SK-N-SH treated with all-trans-retinoic acid at 6 μM for 48 hours (cell line): ENCODE measurements at regions not wholly inside any gene's neighbourhood (a gene's known extent, or its start where the extent isn't known, plus 50 kb on each side); places are given as distances from the start of the nearest gene placed in this dataset.

Source experiments
- ATAC-seq: fragments of 200-7000 bp; cut with Tn5 transposase; 3 replicates; pipeline ENCODE4 v1.9.1; 2020; ENCODE audit warnings: mild to moderate bottlenecking, moderate library complexity
- ARNTL ChIP-seq: fragments of 450-650 bp; formaldehyde crosslinking; IDR thresholded peaks from 2 replicates; pipeline ENCODE4 v1.5.0; 2020; ENCODE audit warnings: low read depth, mild to moderate bottlenecking, moderate library complexity, borderline replicate concordance
- BACH2 ChIP-seq: fragments of 250-450 bp; sonication (Bioruptor Pico); IDR thresholded peaks from 2 replicates; pipeline ENCODE4 v1.9.0; 2021; ENCODE audit warnings: mild to moderate bottlenecking, borderline replicate concordance
- CREB5 ChIP-seq: fragments of 250-450 bp; sonication (Bioruptor Pico); IDR thresholded peaks from 2 replicates; pipeline ENCODE4 v1.5.1; 2020; ENCODE audit warnings: low read depth, mild to moderate bottlenecking, moderate library complexity
- CSDC2 ChIP-seq: fragments of 250-450 bp; sonication (Bioruptor Pico); IDR thresholded peaks from 2 replicates; pipeline ENCODE4 v1.5.0; 2020; ENCODE audit warnings: mild to moderate bottlenecking, moderate library complexity
- CSRNP3 ChIP-seq: fragments of 250-450 bp; sonication (Bioruptor Pico); IDR thresholded peaks from 2 replicates; pipeline ENCODE4 v1.5.1; 2021; ENCODE audit warnings: mild to moderate bottlenecking, moderate library complexity
- ESRRG ChIP-seq: fragments of 250-450 bp; sonication (Bioruptor Pico); IDR thresholded peaks from 2 replicates; pipeline ENCODE4 v1.6.1; 2021; ENCODE audit warnings: mild to moderate bottlenecking
- GLIS3 ChIP-seq: fragments of 250-450 bp; sonication (Bioruptor Pico); IDR thresholded peaks from 2 replicates; pipeline ENCODE4 v1.5.0; 2020; ENCODE audit warnings: mild to moderate bottlenecking, moderate library complexity
- ISL1 ChIP-seq: fragments of 250-450 bp; sonication (Bioruptor Pico); IDR thresholded peaks from 2 replicates; pipeline ENCODE4 v2.1.2; 2022; ENCODE audit warnings: mild to moderate bottlenecking, moderate library complexity
- OSR1 ChIP-seq: fragments of 250-450 bp; sonication (Bioruptor Pico); IDR thresholded peaks from 2 replicates; pipeline ENCODE4 v1.8.0; 2022; ENCODE audit warnings: moderate library complexity, mild to moderate bottlenecking, inconsistent platforms
- PPARA ChIP-seq: fragments of 250-450 bp; sonication (Bioruptor Pico); IDR thresholded peaks from 2 replicates; pipeline ENCODE4 v1.5.0; 2020; ENCODE audit warnings: mild to moderate bottlenecking, borderline replicate concordance
- RARB ChIP-seq: fragments of 250-450 bp; sonication (Bioruptor Pico); IDR thresholded peaks from 2 replicates; pipeline ENCODE4 v1.8.0; 2021; ENCODE audit warnings: mild to moderate bottlenecking, moderate library complexity
- SNAI2 ChIP-seq: fragments of 250-450 bp; sonication (Bioruptor Pico); IDR thresholded peaks from 2 replicates; pipeline ENCODE4 v1.5.0; 2020; ENCODE audit warnings: mild to moderate bottlenecking, moderate library complexity
- TCF4 ChIP-seq: fragments of 250-450 bp; sonication (Bioruptor Pico); IDR thresholded peaks from 2 replicates; pipeline ENCODE4 v1.8.0; 2021; ENCODE audit warnings: mild to moderate bottlenecking, moderate library complexity, borderline replicate concordance
- TOX ChIP-seq: fragments of 250-450 bp; sonication (Bioruptor Pico); IDR thresholded peaks from 2 replicates; pipeline ENCODE4 v1.8.0; 2021; ENCODE audit warnings: mild to moderate bottlenecking, moderate library complexity, borderline replicate concordance
- TSHZ2 ChIP-seq: fragments of 250-450 bp; sonication (Bioruptor Pico); IDR thresholded peaks from 2 replicates; pipeline ENCODE4 v1.5.0; 2020; ENCODE audit warnings: mild to moderate bottlenecking, moderate library complexity
- ZC3H10 ChIP-seq: fragments of 250-450 bp; sonication (Bioruptor Pico); IDR thresholded peaks from 2 replicates; pipeline ENCODE4 v1.5.1; 2021; ENCODE audit warnings: mild to moderate bottlenecking, moderate library complexity
- ZFP3 ChIP-seq: fragments of 250-450 bp; sonication (Bioruptor Pico); IDR thresholded peaks from 2 replicates; pipeline ENCODE4 v1.5.0; 2020; ENCODE audit warnings: mild to moderate bottlenecking, moderate library complexity
- ZFP30 ChIP-seq: fragments of 450-650 bp; formaldehyde crosslinking; IDR thresholded peaks from 2 replicates; pipeline ENCODE4 v1.5.0; 2022; ENCODE audit warnings: mild to moderate bottlenecking, moderate library complexity
- ZNF565 ChIP-seq: fragments of 450-650 bp; formaldehyde crosslinking; conservative IDR thresholded peaks from 2 replicates; pipeline ENCODE4 v1.5.0; 2020; ENCODE audit warnings: low read depth, mild to moderate bottlenecking, moderate library complexity
- ZNF8 ChIP-seq: fragments of 450-650 bp; formaldehyde crosslinking; IDR thresholded peaks from 2 replicates; pipeline ENCODE4 v1.5.0; 2020; ENCODE audit warnings: mild to moderate bottlenecking, moderate library complexity
- TF ChIP-seq, protein P1 (sequence below): fragments of 250-450 bp; sonication (Bioruptor Pico); IDR thresholded peaks from 2 replicates; pipeline ENCODE4 v1.8.0; 2021; ENCODE audit warnings: low read depth, mild to moderate bottlenecking, moderate library complexity, borderline replicate concordance
- TF ChIP-seq, protein P2 (sequence below): fragments of 250-450 bp; sonication (Bioruptor Pico); IDR thresholded peaks from 2 replicates; pipeline ENCODE4 v1.8.0; 2020; ENCODE audit warnings: mild to moderate bottlenecking, moderate library complexity, borderline replicate concordance

- ATAC-seq, result no peak
- TF ChIP-seq ISL1 (CRISPR knock-in tag) (peak; percentile 38), TCF4 (CRISPR knock-in tag) (no peak)
Observed at GRCh38 chr14:83874662-83875061, 1655.3 kb upstream of the FLRT2 start.

- ATAC-seq, result no peak
- TF ChIP-seq ZFP3 (no peak), SNAI2 (CRISPR knock-in tag) (no peak), ZNF8 (CRISPR knock-in tag) (no peak), ZFP30 (no peak), CSDC2 (CRISPR knock-in tag) (no peak), ZC3H10 (CRISPR knock-in tag) (no peak), ISL1 (CRISPR knock-in tag) (no peak)
- TF ChIP-seq, protein P1, sequence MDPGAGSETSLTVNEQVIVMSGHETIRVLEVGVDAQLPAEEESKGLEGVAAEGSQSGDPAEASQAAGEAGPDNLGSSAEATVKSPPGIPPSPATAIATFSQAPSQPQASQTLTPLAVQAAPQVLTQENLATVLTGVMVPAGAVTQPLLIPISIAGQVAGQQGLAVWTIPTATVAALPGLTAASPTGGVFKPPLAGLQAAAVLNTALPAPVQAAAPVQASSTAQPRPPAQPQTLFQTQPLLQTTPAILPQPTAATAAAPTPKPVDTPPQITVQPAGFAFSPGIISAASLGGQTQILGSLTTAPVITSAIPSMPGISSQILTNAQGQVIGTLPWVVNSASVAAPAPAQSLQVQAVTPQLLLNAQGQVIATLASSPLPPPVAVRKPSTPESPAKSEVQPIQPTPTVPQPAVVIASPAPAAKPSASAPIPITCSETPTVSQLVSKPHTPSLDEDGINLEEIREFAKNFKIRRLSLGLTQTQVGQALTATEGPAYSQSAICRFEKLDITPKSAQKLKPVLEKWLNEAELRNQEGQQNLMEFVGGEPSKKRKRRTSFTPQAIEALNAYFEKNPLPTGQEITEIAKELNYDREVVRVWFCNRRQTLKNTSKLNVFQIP, result no peak
- TF ChIP-seq, all 23 proteins: peak for 0
Observed at GRCh38 chr14:83883732-83884131, 1646.2 kb upstream of the FLRT2 start.

DNA sequence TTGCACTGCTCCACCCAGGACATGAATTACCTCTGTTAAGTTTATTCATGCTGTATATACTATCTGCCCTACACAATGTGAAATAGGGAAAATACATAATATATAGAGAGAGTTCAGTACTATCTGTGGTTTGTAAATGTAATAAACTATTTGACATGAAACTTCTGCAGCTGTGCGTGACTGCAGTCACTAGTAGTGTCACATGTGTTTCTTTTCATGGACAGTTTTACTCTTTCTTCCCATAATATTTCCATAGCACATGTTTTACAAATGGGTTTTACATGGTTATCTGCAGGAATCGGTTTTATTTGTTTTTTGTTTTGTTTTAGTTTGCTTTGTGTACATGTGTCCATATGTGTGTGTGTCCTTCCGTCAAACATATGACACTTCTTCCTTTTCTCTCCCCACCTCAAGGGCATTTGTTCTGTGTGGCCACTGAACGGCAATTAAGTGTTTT is 1644.1 kb upstream of the FLRT2 start:
- TF ChIP-seq RARB (CRISPR knock-in tag) (no peak), CREB5 (CRISPR knock-in tag) (no peak), GLIS3 (no peak), ISL1 (CRISPR knock-in tag) (no peak), BACH2 (CRISPR knock-in tag) (no peak), TCF4 (CRISPR knock-in tag) (no peak), ZC3H10 (CRISPR knock-in tag) (no peak), SNAI2 (CRISPR knock-in tag) (no peak), ARNTL (CRISPR knock-in tag) (no peak), TSHZ2 (CRISPR knock-in tag) (no peak), ESRRG (CRISPR knock-in tag) (no peak), ZFP30 (no peak)
- TF ChIP-seq, protein P2, sequence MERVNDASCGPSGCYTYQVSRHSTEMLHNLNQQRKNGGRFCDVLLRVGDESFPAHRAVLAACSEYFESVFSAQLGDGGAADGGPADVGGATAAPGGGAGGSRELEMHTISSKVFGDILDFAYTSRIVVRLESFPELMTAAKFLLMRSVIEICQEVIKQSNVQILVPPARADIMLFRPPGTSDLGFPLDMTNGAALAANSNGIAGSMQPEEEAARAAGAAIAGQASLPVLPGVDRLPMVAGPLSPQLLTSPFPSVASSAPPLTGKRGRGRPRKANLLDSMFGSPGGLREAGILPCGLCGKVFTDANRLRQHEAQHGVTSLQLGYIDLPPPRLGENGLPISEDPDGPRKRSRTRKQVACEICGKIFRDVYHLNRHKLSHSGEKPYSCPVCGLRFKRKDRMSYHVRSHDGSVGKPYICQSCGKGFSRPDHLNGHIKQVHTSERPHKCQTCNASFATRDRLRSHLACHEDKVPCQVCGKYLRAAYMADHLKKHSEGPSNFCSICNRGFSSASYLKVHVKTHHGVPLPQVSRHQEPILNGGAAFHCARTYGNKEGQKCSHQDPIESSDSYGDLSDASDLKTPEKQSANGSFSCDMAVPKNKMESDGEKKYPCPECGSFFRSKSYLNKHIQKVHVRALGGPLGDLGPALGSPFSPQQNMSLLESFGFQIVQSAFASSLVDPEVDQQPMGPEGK, result no peak
- ATAC-seq, result no peak

DNA sequence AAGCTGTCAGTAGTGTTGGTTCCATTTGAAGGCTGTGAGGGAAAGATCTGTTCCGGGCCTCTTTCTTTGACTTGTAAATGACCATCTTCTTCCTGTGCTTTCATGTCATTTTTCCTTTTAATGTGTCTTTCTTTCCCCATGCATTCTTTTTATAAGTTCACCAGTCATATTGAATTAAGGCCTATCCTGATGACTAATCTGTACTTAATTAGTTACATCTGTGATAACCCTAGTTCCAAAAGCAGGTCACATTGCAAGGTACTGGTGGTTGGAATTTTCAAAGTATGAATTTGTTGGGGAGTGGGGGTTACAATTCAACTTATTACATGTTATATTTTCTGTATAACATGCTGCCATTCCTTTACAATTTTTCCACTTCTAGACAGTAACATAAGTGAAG is 1642.1 kb upstream of the FLRT2 start:
- ATAC-seq, result no peak
- TF ChIP-seq CSDC2 (CRISPR knock-in tag) (no peak), CREB5 (CRISPR knock-in tag) (no peak), CSRNP3 (CRISPR knock-in tag) (no peak), ESRRG (CRISPR knock-in tag) (no peak), TOX (no peak), RARB (CRISPR knock-in tag) (no peak), ZNF8 (CRISPR knock-in tag) (no peak), ARNTL (CRISPR knock-in tag) (no peak), ZFP3 (no peak), OSR1 (CRISPR knock-in tag) (no peak), SNAI2 (CRISPR knock-in tag) (no peak), ZNF565 (CRISPR knock-in tag) (no peak), TCF4 (CRISPR knock-in tag) (no peak), ISL1 (CRISPR knock-in tag) (no peak), TSHZ2 (CRISPR knock-in tag) (no peak), ZC3H10 (CRISPR knock-in tag) (no peak), PPARA (CRISPR knock-in tag) (no peak)
